HCT116 (cell line): ENCODE measurements at regions not wholly inside any gene's neighbourhood (a gene's known extent, or its start where the extent isn't known, plus 50 kb on each side); places are given as distances from the start of the nearest gene placed in this dataset.

Experiments used
- CEBPB ChIP-seq: IDR thresholded peaks from 2 replicates; pipeline ENCODE4 v1.6.1; 2012; ENCODE audit warnings: low read depth
- EZH2 ChIP-seq: fragments of 200-600 bp; sonication (generic); IDR thresholded peaks from 2 replicates; pipeline ENCODE4 v1.6.1; 2017; ENCODE audit warnings: antibody characterized with exemption, mixed run types
- POLR2A ChIP-seq: IDR thresholded peaks from 2 replicates; pipeline ENCODE4 v1.7.0; 2011; ENCODE audit warnings: borderline replicate concordance; ENCODE audit not compliant: insufficient read depth, insufficient read length; ENCODE audit errors: extremely low read depth
- POLR2AphosphoS5 ChIP-seq: IDR thresholded peaks from 2 replicates; pipeline ENCODE4 v1.6.1; 2011; ENCODE audit warnings: mild to moderate bottlenecking, low read depth, low read length, moderate library complexity
- SRF ChIP-seq: IDR thresholded peaks from 2 replicates; pipeline ENCODE4 v1.6.1; 2012; ENCODE audit warnings: low read depth
- YY1 ChIP-seq: IDR thresholded peaks from 2 replicates; pipeline ENCODE4 v1.6.1; 2011; ENCODE audit warnings: low read length, low read depth, moderate library complexity, mild to moderate bottlenecking; ENCODE audit not compliant: insufficient replicate concordance; ENCODE audit errors: extremely low read depth
- ZNF274 ChIP-seq: fragments of 200-500 bp; sonication (Bioruptor generic); IDR thresholded peaks from 2 replicates; pipeline ENCODE4 v1.6.1; 2014; ENCODE audit warnings: mild to moderate bottlenecking, low read depth, low read length, inconsistent platforms
- TF ChIP-seq, protein P1 (sequence below), 3 experiments: fragments of 200-600 bp in 1 of 3; sonication (generic) in 1 of 3; IDR thresholded peaks in 2 of 3; conservative IDR thresholded peaks in 1 of 3; 2 replicates each; pipeline ENCODE4 v1.5.1; 2012 to 2017; ENCODE audit warnings: low read depth in 2 of 3, low read length in 2 of 3, antibody characterized with exemption in 1 of 3, borderline replicate concordance in 1 of 3, control low read depth in 1 of 3, mild to moderate bottlenecking in 1 of 3, mixed read lengths in 1 of 3, mixed run types in 1 of 3, moderate library complexity in 1 of 3; ENCODE audit not compliant: insufficient read depth in 1 of 3
- TF ChIP-seq, protein P2 (sequence below): IDR thresholded peaks from 2 replicates; pipeline ENCODE4 v1.6.1; 2011; ENCODE audit warnings: mild to moderate bottlenecking, low read length, moderate library complexity; ENCODE audit not compliant: insufficient replicate concordance; ENCODE audit errors: extremely low read depth
- TF ChIP-seq, protein P3 (sequence below): IDR thresholded peaks from 2 replicates; pipeline ENCODE4 v1.6.1; 2012

DNA sequence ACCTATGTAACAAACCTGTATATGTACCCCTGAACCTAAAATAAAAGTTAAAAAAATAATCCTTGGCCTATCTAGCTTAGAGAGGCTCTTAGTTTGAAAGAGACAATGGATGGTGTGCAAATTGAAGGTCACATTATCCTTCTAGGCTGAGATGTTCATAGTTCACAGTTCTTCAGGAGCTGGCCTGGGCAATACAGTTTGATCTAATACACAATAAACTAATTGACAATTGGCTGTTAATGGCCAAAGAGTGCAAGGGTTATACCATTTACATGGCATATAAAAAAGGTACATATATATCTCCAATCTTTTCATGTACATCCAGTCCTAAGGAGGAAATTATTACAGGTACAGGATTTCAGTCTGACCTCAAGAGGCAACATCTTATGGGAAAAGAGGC, 117.4 kb upstream of the NEDD9 start:
- TF ChIP-seq SRF: no peak
- TF ChIP-seq, protein P1, sequence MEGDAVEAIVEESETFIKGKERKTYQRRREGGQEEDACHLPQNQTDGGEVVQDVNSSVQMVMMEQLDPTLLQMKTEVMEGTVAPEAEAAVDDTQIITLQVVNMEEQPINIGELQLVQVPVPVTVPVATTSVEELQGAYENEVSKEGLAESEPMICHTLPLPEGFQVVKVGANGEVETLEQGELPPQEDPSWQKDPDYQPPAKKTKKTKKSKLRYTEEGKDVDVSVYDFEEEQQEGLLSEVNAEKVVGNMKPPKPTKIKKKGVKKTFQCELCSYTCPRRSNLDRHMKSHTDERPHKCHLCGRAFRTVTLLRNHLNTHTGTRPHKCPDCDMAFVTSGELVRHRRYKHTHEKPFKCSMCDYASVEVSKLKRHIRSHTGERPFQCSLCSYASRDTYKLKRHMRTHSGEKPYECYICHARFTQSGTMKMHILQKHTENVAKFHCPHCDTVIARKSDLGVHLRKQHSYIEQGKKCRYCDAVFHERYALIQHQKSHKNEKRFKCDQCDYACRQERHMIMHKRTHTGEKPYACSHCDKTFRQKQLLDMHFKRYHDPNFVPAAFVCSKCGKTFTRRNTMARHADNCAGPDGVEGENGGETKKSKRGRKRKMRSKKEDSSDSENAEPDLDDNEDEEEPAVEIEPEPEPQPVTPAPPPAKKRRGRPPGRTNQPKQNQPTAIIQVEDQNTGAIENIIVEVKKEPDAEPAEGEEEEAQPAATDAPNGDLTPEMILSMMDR (IDR thresholded peaks at IDR 0.05 in 2 of 3, conservative IDR thresholded peaks at IDR 0.05 in 1 of 3; ENCODE audit: borderline replicate concordance in 1 of 3, insufficient read depth in 1 of 3, low read depth in 2 of 3, low read length in 2 of 3): no peak
- TF ChIP-seq, protein P2, sequence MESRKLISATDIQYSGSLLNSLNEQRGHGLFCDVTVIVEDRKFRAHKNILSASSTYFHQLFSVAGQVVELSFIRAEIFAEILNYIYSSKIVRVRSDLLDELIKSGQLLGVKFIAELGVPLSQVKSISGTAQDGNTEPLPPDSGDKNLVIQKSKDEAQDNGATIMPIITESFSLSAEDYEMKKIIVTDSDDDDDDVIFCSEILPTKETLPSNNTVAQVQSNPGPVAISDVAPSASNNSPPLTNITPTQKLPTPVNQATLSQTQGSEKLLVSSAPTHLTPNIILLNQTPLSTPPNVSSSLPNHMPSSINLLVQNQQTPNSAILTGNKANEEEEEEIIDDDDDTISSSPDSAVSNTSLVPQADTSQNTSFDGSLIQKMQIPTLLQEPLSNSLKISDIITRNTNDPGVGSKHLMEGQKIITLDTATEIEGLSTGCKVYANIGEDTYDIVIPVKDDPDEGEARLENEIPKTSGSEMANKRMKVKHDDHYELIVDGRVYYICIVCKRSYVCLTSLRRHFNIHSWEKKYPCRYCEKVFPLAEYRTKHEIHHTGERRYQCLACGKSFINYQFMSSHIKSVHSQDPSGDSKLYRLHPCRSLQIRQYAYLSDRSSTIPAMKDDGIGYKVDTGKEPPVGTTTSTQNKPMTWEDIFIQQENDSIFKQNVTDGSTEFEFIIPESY: no peak
- TF ChIP-seq YY1: no peak
- TF ChIP-seq EZH2: no peak
- TF ChIP-seq, protein P3, sequence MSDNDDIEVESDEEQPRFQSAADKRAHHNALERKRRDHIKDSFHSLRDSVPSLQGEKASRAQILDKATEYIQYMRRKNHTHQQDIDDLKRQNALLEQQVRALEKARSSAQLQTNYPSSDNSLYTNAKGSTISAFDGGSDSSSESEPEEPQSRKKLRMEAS: no peak
- TF ChIP-seq ZNF274: no peak
- TF ChIP-seq CEBPB: no peak
- no peak for TF ChIP-seq POLR2A
- no peak for TF ChIP-seq POLR2AphosphoS5
